Hepatocyte (in vitro differentiated cells): ENCODE measurements at regions not wholly inside any gene's neighbourhood (a gene's known extent, or its start where the extent isn't known, plus 50 kb on each side); places are given as distances from the start of the nearest gene placed in this dataset.

Experiments used
- CTCF ChIP-seq: fragments of 200-600 bp; sonication (generic); IDR thresholded peaks from 2 replicates; pipeline ENCODE4 v1.5.1; 2016; ENCODE audit warnings: antibody characterized with exemption, mild to moderate bottlenecking; ENCODE audit not compliant: poor library complexity
- EZH2 ChIP-seq: fragments of 200-600 bp; sonication (generic); IDR thresholded peaks from 2 replicates; pipeline ENCODE4 v1.6.1; 2016; ENCODE audit warnings: antibody characterized with exemption, mild to moderate bottlenecking, borderline replicate concordance
- EZH2phosphoT487 ChIP-seq: fragments of 200-600 bp; sonication (generic); IDR thresholded peaks from one replicate; pipeline ENCODE4 v1.6.1; 2018; ENCODE audit warnings: antibody characterized with exemption, mild to moderate bottlenecking, low read depth, moderate library complexity; ENCODE audit not compliant: unreplicated experiment, severe bottlenecking

GRCh38 chr6:97867177-97867576 is 584.2 kb upstream of the MMS22L start:
- TF ChIP-seq CTCF: no peak
- no peak for TF ChIP-seq EZH2
- TF ChIP-seq EZH2phosphoT487: no peak
